Coronary artery (tissue), 2 donors: ENCODE measurements at regions not wholly inside any gene's neighbourhood (a gene's known extent, or its start where the extent isn't known, plus 50 kb on each side); places are given as distances from the start of the nearest gene placed in this dataset.

ENCODE experiments used
- DNase-seq: peaks from one replicate; pipeline ENCODE4 v3.0.0-alpha.2; 2017; ENCODE audit warnings: low spot score
- H3K27ac ChIP-seq, 2 donors: fragments of 200-600 bp; sonication (generic); one replicate each; pipeline ENCODE4 v1.5.1; 2016 to 2019
- H3K4me3 ChIP-seq: fragments of 200-600 bp; sonication (generic); 2 replicates; pipeline ENCODE4 v1.5.1; 2016; ENCODE audit warnings: mild to moderate bottlenecking, moderate library complexity
- CTCF ChIP-seq: fragments of 200-600 bp; sonication (generic); IDR thresholded peaks from one replicate; pipeline ENCODE4 v1.5.1; 2019; ENCODE audit warnings: antibody characterized with exemption

GRCh38 chr2:8039732-8040131, 642.1 kb upstream of the ID2 start:
- Histone ChIP-seq H3K27ac (no peak overlapping the region), H3K4me3 (no peak overlapping the region)
- TF ChIP-seq CTCF: no peak
- DNase-seq: no peak

GRCh38 chr2:8043295-8043694, 638.6 kb upstream of the ID2 start:
- no peak for TF ChIP-seq CTCF
- no peak overlapping the region for H3K27ac ChIP-seq
- no peak overlapping the region for H3K4me3 ChIP-seq
- DNase-seq: no peak

- TF ChIP-seq CTCF: no peak
Measured at GRCh38 chr2:8044046-8044594, 637.7 kb upstream of the ID2 start.

GRCh38 chr2:8045081-8045614, 636.7 kb upstream of the ID2 start:
- TF ChIP-seq CTCF: no peak
- no peak for DNase-seq
- H3K4me3 ChIP-seq: no peak overlapping the region
- H3K27ac ChIP-seq: no peak overlapping the region

More at GRCh38 chr2:8044046-8044594, 637.7 kb upstream of the ID2 start:
- DNase-seq: no peak
- no peak overlapping the region for H3K4me3 ChIP-seq
- no peak overlapping the region for H3K27ac ChIP-seq

GRCh38 chr2:8046849-8047248, 635.0 kb upstream of the ID2 start:
- H3K27ac ChIP-seq: no peak overlapping the region
- H3K4me3 ChIP-seq: no peak overlapping the region
- no peak for TF ChIP-seq CTCF
- DNase-seq: no peak

- no peak for TF ChIP-seq CTCF
- H3K27ac ChIP-seq: no peak overlapping the region
- no peak for DNase-seq
- no peak overlapping the region for H3K4me3 ChIP-seq
Measured at GRCh38 chr2:8049176-8049575, 632.7 kb upstream of the ID2 start.

GRCh38 chr2:8049851-8050571, 631.8 kb upstream of the ID2 start:
- no peak overlapping the region for H3K27ac ChIP-seq
- no peak for DNase-seq
- no peak for TF ChIP-seq CTCF
- H3K4me3 ChIP-seq: no peak overlapping the region
